HCT116 (cell line): ENCODE measurements at regions not wholly inside any gene's neighbourhood (a gene's known extent, or its start where the extent isn't known, plus 50 kb on each side); places are given as distances from the start of the nearest gene placed in this dataset.

Source experiments
- ATAC-seq: fragments of 200-7000 bp; cut with Tn5 transposase; 2 replicates; pipeline ENCODE4 v1.9.1; 2020; ENCODE audit warnings: mild to moderate bottlenecking, moderate library complexity
- BruUV-seq: library from RNA; stranded (reverse); fragments of 400-500 nt; replicated peaks from 2 replicates; lab custom pipeline; 2021; lab: Mats Ljungman, UMichigan
- CTCF ChIA-PET: fragments of 300-600 bp; sonication (Branson Sonifier 250); formaldehyde crosslinking; loops from one replicate; lab custom pipeline; 2021; ENCODE audit warnings: antibody characterized with exemption; lab: Charles Lee
- POLR2A ChIA-PET: fragments of 300-600, 350-600 bp; sonication (Branson Sonifier 250); formaldehyde crosslinking; loops from one replicate; lab custom pipeline; 2021; ENCODE audit warnings: antibody characterized with exemption; lab: Charles Lee
- RAD21 ChIA-PET, 2 experiments: fragments of 300-600 bp; sonication (Branson Sonifier 250); formaldehyde crosslinking; loops; one replicate each; lab custom pipeline; 2023; ENCODE audit warnings: low total read pairs in 2 of 2; ENCODE audit not compliant: uncharacterized antibody in 2 of 2, unreplicated experiment in 2 of 2, low non-redundant PET in 1 of 2; lab: Charles Lee
- DNase-seq: peaks from one replicate; pipeline ENCODE4 v3.0.0-alpha.2; 2010; ENCODE audit warnings: low read depth, low spot score
- H2AFZ ChIP-seq: fragments of 200-600 bp; shearing (Covaris generic), sonication (generic); 2 replicates; pipeline ENCODE4 v1.6.1; 2017; ENCODE audit warnings: low read depth, mixed run types, mixed read lengths, antibody characterized with exemption, low read length; ENCODE audit not compliant: poor library complexity, severe bottlenecking
- H3K27ac ChIP-seq: 2 replicates; pipeline ENCODE4 v1.5.1; 2012; ENCODE audit warnings: low read depth, low read length
- H3K27me3 ChIP-seq: fragments of 200-600 bp; sonication (generic); 2 replicates; pipeline ENCODE4 v1.6.1; 2016; ENCODE audit warnings: mixed run types, low read length, mixed read lengths; ENCODE audit not compliant: insufficient read depth
- H3K36me3 ChIP-seq, 2 experiments: fragments of 200-500 bp in 1 of 2; fragments of 200-600 bp in 1 of 2; sonication (Bioruptor generic) in 1 of 2; sonication (generic) in 1 of 2; 2 replicates each; pipeline versions ENCODE4 v1.5.1 to v1.6.1; 2014 to 2016; ENCODE audit warnings: low read length in 2 of 2, inconsistent platforms in 1 of 2, mixed read lengths in 1 of 2, mixed run types in 1 of 2; ENCODE audit not compliant: insufficient read depth in 2 of 2, control insufficient read depth in 1 of 2
- H3K4me1 ChIP-seq, 2 experiments: fragments of 200-600 bp in 1 of 2; sonication (generic) in 1 of 2; 2 replicates each; pipeline versions ENCODE4 v1.5.1 to v1.6.1; 2012 to 2017; ENCODE audit warnings: low read length in 2 of 2, inconsistent platforms in 1 of 2, mild to moderate bottlenecking in 1 of 2, mixed read lengths in 1 of 2, mixed run types in 1 of 2, moderate library complexity in 1 of 2; ENCODE audit not compliant: insufficient read depth in 2 of 2, control insufficient read depth in 1 of 2
- H3K4me2 ChIP-seq: fragments of 200-600 bp; sonication (generic); 2 replicates; pipeline ENCODE4 v1.6.1; 2017; ENCODE audit warnings: mixed run types, low read length, mixed read lengths
- H3K4me3 ChIP-seq, 2 experiments: fragments of 200-600 bp in 1 of 2; sonication (generic) in 1 of 2; replicated peaks in 1 of 2; 2 replicates each; pipeline ENCODE4 v1.5.1; 2011 to 2016; ENCODE audit warnings: low read length in 2 of 2, control low read depth in 1 of 2, low read depth in 1 of 2, mild to moderate bottlenecking in 1 of 2, mixed read lengths in 1 of 2, mixed run types in 1 of 2
- H3K79me2 ChIP-seq: fragments of 200-600 bp; sonication (generic); 2 replicates; pipeline ENCODE4 v1.6.1; 2017; ENCODE audit warnings: mild to moderate bottlenecking, mixed run types, low read length, moderate library complexity, mixed read lengths; ENCODE audit not compliant: insufficient read depth
- H3K9ac ChIP-seq: fragments of 200-600 bp; sonication (generic); 2 replicates; pipeline ENCODE4 v1.6.1; 2016; ENCODE audit warnings: low read length, mixed read lengths
- H3K9me2 ChIP-seq: fragments of 200-600 bp; sonication (generic), shearing (Covaris generic); 2 replicates; pipeline ENCODE4 v1.6.1; 2017; ENCODE audit warnings: mixed run types, mild to moderate bottlenecking, moderate library complexity; ENCODE audit not compliant: insufficient read depth
- H3K9me3 ChIP-seq, 2 experiments: fragments of 200-500 bp in 1 of 2; fragments of 200-600 bp in 1 of 2; sonication (Bioruptor generic) in 1 of 2; sonication (generic) in 1 of 2; 2 replicates each; pipeline ENCODE4 v1.6.1; 2014 to 2017; ENCODE audit warnings: low read length in 2 of 2, mixed read lengths in 2 of 2, inconsistent platforms in 1 of 2, low read depth in 1 of 2, mild to moderate bottlenecking in 1 of 2, mixed run types in 1 of 2, moderate library complexity in 1 of 2; ENCODE audit not compliant: control insufficient read depth in 1 of 2, insufficient read depth in 1 of 2
- H4K20me1 ChIP-seq: fragments of 200-600 bp; sonication (generic), shearing (Covaris generic); 2 replicates; pipeline ENCODE4 v1.6.1; 2017; ENCODE audit warnings: mixed run types, mild to moderate bottlenecking, moderate library complexity; ENCODE audit not compliant: insufficient read depth
- CBX3 ChIP-seq: IDR thresholded peaks from 2 replicates; pipeline ENCODE4 v1.6.1; 2012; ENCODE audit warnings: low read depth
- EZH2 ChIP-seq: fragments of 200-600 bp; sonication (generic); IDR thresholded peaks from 2 replicates; pipeline ENCODE4 v1.6.1; 2017; ENCODE audit warnings: antibody characterized with exemption, mixed run types
- FOSL1 ChIP-seq: IDR thresholded peaks from 2 replicates; pipeline ENCODE4 v1.6.1; 2012; ENCODE audit warnings: low read depth
- JUND ChIP-seq: IDR thresholded peaks from 2 replicates; pipeline ENCODE4 v1.6.1; 2012
- POLR2A ChIP-seq: IDR thresholded peaks from 2 replicates; pipeline ENCODE4 v1.7.0; 2011; ENCODE audit warnings: borderline replicate concordance; ENCODE audit not compliant: insufficient read depth, insufficient read length; ENCODE audit errors: extremely low read depth
- TCF7L2 ChIP-seq: IDR thresholded peaks from 2 replicates; pipeline ENCODE4 v1.7.0; 2011; ENCODE audit warnings: borderline replicate concordance, inconsistent platforms; ENCODE audit not compliant: insufficient read depth, insufficient read length; ENCODE audit errors: extremely low read depth
- YY1 ChIP-seq: IDR thresholded peaks from 2 replicates; pipeline ENCODE4 v1.6.1; 2011; ENCODE audit warnings: low read length, low read depth, moderate library complexity, mild to moderate bottlenecking; ENCODE audit not compliant: insufficient replicate concordance; ENCODE audit errors: extremely low read depth
- ZNF274 ChIP-seq: fragments of 200-500 bp; sonication (Bioruptor generic); IDR thresholded peaks from 2 replicates; pipeline ENCODE4 v1.6.1; 2014; ENCODE audit warnings: mild to moderate bottlenecking, low read depth, low read length, inconsistent platforms
- intact Hi-C: fragments of 100-400 bp; cut with micrococcal nuclease; formaldehyde crosslinking; loops from 2 replicates; pipeline ENCODE4 v1.10.0; 2022
- TF ChIP-seq, protein P1 (sequence below): IDR thresholded peaks from 2 replicates; pipeline ENCODE4 v1.6.1; 2012
- TF ChIP-seq, protein P2 (sequence below): IDR thresholded peaks from 2 replicates; pipeline ENCODE4 v1.6.1; 2012; ENCODE audit warnings: low read depth
- TF ChIP-seq, protein P3 (sequence below): IDR thresholded peaks from 2 replicates; pipeline ENCODE4 v1.6.1; 2011; ENCODE audit warnings: mild to moderate bottlenecking, low read length, moderate library complexity; ENCODE audit not compliant: insufficient replicate concordance; ENCODE audit errors: extremely low read depth

DNA sequence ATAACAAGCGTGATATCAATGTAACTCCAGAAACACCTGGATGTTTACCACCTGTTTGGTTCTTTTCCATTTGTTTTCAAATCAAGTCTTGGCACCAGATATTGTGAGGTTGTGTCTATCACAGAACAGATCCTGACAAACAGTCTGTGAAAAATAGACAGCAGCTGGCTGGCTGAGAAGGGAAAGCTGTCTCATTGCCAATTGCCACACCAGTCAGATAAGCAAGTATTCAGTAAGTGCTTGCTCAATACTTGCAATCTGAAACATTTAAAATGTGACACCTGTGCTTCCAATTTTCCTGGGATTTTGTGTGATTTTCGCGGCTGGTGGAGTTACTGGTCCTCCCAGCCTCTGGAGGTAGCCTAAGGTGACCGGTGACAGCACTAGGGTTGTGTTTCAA lies 147.9 kb upstream of the MYO3A start:
- BruUV-seq, result no TSS peak
- Histone ChIP-seq H3K27me3 (peaks cover 44% of the 10 kb centered on the region), H3K9ac (no peak overlapping the region), H3K4me3 (no peak overlapping the region), H3K4me2 (no peak overlapping the region), H3K9me3 (no peaks in the 10 kb centered on the region), H3K36me3 (no peaks in the 10 kb centered on the region), H4K20me1 (no peaks in the 10 kb centered on the region), H3K79me2 (no peaks in the 10 kb centered on the region), H3K9me2 (no peaks in the 10 kb centered on the region), H3K27ac (no peak overlapping the region), H3K4me1 (no peaks in the 10 kb centered on the region), H2AFZ (no peak overlapping the region)
- ATAC-seq (no peak), DNase-seq (no peak)
- no peak for TF ChIP-seq POLR2A
- TF ChIP-seq ZNF274, result no peak
- TF ChIP-seq, protein P1, sequence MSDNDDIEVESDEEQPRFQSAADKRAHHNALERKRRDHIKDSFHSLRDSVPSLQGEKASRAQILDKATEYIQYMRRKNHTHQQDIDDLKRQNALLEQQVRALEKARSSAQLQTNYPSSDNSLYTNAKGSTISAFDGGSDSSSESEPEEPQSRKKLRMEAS, result no peak
- TF ChIP-seq, protein P2, sequence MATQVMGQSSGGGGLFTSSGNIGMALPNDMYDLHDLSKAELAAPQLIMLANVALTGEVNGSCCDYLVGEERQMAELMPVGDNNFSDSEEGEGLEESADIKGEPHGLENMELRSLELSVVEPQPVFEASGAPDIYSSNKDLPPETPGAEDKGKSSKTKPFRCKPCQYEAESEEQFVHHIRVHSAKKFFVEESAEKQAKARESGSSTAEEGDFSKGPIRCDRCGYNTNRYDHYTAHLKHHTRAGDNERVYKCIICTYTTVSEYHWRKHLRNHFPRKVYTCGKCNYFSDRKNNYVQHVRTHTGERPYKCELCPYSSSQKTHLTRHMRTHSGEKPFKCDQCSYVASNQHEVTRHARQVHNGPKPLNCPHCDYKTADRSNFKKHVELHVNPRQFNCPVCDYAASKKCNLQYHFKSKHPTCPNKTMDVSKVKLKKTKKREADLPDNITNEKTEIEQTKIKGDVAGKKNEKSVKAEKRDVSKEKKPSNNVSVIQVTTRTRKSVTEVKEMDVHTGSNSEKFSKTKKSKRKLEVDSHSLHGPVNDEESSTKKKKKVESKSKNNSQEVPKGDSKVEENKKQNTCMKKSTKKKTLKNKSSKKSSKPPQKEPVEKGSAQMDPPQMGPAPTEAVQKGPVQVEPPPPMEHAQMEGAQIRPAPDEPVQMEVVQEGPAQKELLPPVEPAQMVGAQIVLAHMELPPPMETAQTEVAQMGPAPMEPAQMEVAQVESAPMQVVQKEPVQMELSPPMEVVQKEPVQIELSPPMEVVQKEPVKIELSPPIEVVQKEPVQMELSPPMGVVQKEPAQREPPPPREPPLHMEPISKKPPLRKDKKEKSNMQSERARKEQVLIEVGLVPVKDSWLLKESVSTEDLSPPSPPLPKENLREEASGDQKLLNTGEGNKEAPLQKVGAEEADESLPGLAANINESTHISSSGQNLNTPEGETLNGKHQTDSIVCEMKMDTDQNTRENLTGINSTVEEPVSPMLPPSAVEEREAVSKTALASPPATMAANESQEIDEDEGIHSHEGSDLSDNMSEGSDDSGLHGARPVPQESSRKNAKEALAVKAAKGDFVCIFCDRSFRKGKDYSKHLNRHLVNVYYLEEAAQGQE, result no peak
- TF ChIP-seq JUND, result no peak
- TF ChIP-seq CBX3, result no peak
- no peak for TF ChIP-seq FOSL1
- TF ChIP-seq, protein P3, sequence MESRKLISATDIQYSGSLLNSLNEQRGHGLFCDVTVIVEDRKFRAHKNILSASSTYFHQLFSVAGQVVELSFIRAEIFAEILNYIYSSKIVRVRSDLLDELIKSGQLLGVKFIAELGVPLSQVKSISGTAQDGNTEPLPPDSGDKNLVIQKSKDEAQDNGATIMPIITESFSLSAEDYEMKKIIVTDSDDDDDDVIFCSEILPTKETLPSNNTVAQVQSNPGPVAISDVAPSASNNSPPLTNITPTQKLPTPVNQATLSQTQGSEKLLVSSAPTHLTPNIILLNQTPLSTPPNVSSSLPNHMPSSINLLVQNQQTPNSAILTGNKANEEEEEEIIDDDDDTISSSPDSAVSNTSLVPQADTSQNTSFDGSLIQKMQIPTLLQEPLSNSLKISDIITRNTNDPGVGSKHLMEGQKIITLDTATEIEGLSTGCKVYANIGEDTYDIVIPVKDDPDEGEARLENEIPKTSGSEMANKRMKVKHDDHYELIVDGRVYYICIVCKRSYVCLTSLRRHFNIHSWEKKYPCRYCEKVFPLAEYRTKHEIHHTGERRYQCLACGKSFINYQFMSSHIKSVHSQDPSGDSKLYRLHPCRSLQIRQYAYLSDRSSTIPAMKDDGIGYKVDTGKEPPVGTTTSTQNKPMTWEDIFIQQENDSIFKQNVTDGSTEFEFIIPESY, result no peak
- no peak for TF ChIP-seq YY1
- TF ChIP-seq TCF7L2, result no peak
- no peak for TF ChIP-seq EZH2
- ChIA-PET CTCF (no interaction called here), RAD21 (no interaction called here), POLR2A (no interaction called here)
- intact Hi-C loops, result no loop called here
